ENCODE measurements at regions not wholly inside any gene's neighbourhood (a gene's known extent, or its start where the extent isn't known, plus 50 kb on each side); places are given as distances from the start of the nearest gene placed in this dataset.

DNA sequence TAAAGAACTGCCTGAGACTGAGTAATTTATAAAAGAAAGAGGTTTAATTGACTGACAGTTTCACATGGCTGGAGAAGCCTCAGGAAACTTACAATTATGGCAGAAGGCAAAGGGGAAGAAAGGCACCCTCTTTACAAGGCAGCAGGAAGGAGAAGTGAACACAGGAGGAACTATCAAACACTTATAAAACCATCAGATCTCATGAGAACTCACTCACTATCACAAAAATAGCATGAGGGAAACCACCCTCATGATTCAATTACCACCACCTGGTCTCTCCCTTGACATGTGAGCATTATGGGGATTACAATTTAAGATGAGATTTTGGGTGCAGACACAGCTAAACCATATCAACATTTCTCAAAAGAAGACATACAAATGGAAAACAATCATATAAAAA, 266.3 kb downstream of the EPM2A start:
- TF ChIP-seq, protein P1, sequence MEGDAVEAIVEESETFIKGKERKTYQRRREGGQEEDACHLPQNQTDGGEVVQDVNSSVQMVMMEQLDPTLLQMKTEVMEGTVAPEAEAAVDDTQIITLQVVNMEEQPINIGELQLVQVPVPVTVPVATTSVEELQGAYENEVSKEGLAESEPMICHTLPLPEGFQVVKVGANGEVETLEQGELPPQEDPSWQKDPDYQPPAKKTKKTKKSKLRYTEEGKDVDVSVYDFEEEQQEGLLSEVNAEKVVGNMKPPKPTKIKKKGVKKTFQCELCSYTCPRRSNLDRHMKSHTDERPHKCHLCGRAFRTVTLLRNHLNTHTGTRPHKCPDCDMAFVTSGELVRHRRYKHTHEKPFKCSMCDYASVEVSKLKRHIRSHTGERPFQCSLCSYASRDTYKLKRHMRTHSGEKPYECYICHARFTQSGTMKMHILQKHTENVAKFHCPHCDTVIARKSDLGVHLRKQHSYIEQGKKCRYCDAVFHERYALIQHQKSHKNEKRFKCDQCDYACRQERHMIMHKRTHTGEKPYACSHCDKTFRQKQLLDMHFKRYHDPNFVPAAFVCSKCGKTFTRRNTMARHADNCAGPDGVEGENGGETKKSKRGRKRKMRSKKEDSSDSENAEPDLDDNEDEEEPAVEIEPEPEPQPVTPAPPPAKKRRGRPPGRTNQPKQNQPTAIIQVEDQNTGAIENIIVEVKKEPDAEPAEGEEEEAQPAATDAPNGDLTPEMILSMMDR (conservative IDR thresholded peaks at IDR 0.05; ENCODE audit: low read depth, low read length) = no peak
- TF ChIP-seq EZH2 (IDR thresholded peaks at IDR 0.05; ENCODE audit: low read length, unreplicated experiment) (no peak), EZH2phosphoT487 (IDR thresholded peaks at IDR 0.05; ENCODE audit: borderline replicate concordance, low read length) (no peak)

Measured in PC-3 (cell line).